Stomach (tissue), 8 donors: ENCODE measurements at regions not wholly inside any gene's neighbourhood (a gene's known extent, or its start where the extent isn't known, plus 50 kb on each side); places are given as distances from the start of the nearest gene placed in this dataset.

Source experiments
- DNase-seq, 2 donors: peaks; one replicate each; pipeline versions ENCODE4 v3.0.0 to v3.0.0-alpha.2; 2013 to 2019
- H3K27ac ChIP-seq, 5 donors: fragments of 200-600 bp in 4 of 5; sonication (generic) in 4 of 5; one replicate each; pipeline ENCODE4 v1.5.1; 2013 to 2019; ENCODE audit warnings: mild to moderate bottlenecking in 1 of 5, moderate library complexity in 1 of 5
- H3K27me3 ChIP-seq, 3 donors: fragments of 200-600 bp; sonication (generic); one replicate each; pipeline ENCODE4 v1.5.1; 2017 to 2019; ENCODE audit warnings: mixed run types in 1 of 3
- H3K36me3 ChIP-seq, 4 donors: fragments of 200-600 bp; sonication (generic); 1 replicate in 3 of 4; 2 replicates in 1 of 4; pipeline ENCODE4 v1.5.1; 2016 to 2019
- H3K4me1 ChIP-seq, 4 donors: fragments of 200-600 bp; sonication (generic); one replicate each; pipeline ENCODE4 v1.5.1; 2016 to 2019
- H3K4me3 ChIP-seq, 4 donors: fragments of 200-600 bp; sonication (generic) in 3 of 4; one replicate each; pipeline ENCODE4 v1.5.1; 2016 to 2019; ENCODE audit warnings: mild to moderate bottlenecking in 1 of 4
- H3K9me3 ChIP-seq, 4 donors: fragments of 200-600 bp; sonication (generic); one replicate each; pipeline ENCODE4 v1.5.1; 2016 to 2019
- CTCF ChIP-seq, 7 experiments: fragments of 450-650 bp in 4 of 7; fragments of 200-600 bp in 3 of 7; sonication (generic) in 3 of 7; IDR thresholded peaks; one replicate each; pipeline ENCODE4 v1.5.1; 2016 to 2019; ENCODE audit warnings: antibody characterized with exemption in 7 of 7, control low read depth in 2 of 7, mild to moderate bottlenecking in 1 of 7
- EP300 ChIP-seq: sonication (generic); formaldehyde crosslinking; IDR thresholded peaks from one replicate; pipeline ENCODE4 v1.6.1; 2017; ENCODE audit warnings: antibody characterized with exemption
- POLR2A ChIP-seq, 4 donors: fragments of 450-650 bp; IDR thresholded peaks; one replicate each; pipeline ENCODE4 v1.6.1; 2016; ENCODE audit warnings: antibody characterized with exemption in 4 of 4, control low read depth in 2 of 4, mild to moderate bottlenecking in 1 of 4, moderate library complexity in 1 of 4
- POLR2AphosphoS5 ChIP-seq, 3 donors: sonication (generic); formaldehyde crosslinking; IDR thresholded peaks; one replicate each; pipeline ENCODE4 v1.6.1; 2016; ENCODE audit warnings: antibody characterized with exemption in 3 of 3
- WGBS, 5 donors: extraction: QIAGEN DNeasy Blood & Tissue Kit in 3 of 5; methylation state at CpG; one replicate each; pipeline versions ENCODE4 v1.1.5 to v1.1.7; 2013 to 2018; 5-methylcytosine and 5-hydroxymethylcytosine counted together
- intact Hi-C: fragments of 100-400 bp; cut with DNase I; formaldehyde crosslinking; loops from one replicate; pipeline ENCODE4 v1.15.1; 2023; ENCODE audit warnings: low total_unique reads
- donor health status: healthy with polysubstance abuse.
- donor health status: Bipolar disorder and iron deficiency.
- donor health status: healthy.

- no peak overlapping the region for H3K27ac ChIP-seq
- no peaks in the 10 kb centered on the region for H3K9me3 ChIP-seq
- 75 to 85% (median 78%) methylated on average over 22 to 26 of the region's 26 CpGs for WGBS, 5 donors
- intact Hi-C loops: no loop called here
- H3K4me3 ChIP-seq: no peak overlapping the region
- no peak for TF ChIP-seq POLR2AphosphoS5 (IDR thresholded peaks at IDR 0.05)
- TF ChIP-seq CTCF (IDR thresholded peaks at IDR 0.05): no peak
- no peak for TF ChIP-seq EP300
- no peak for TF ChIP-seq POLR2A (IDR thresholded peaks at IDR 0.05)
- DNase-seq: no peak
- peaks cover 0 to 41% (median 0%) of the 10 kb centered on the region in 3 donors for H3K27me3 ChIP-seq
- no peaks in the 10 kb centered on the region for H3K36me3 ChIP-seq
- H3K4me1 ChIP-seq: no peaks in the 10 kb centered on the region
These were observed 279.0 kb downstream of the TCERG1L start for GRCh38 chr10:131032329-131033165.

GRCh38 chr10:131033166-131034085 lies 278.1 kb downstream of the TCERG1L start:
- WGBS, 5 donors: 63 to 73% (median 71%) methylated on average over 7 to 10 of the region's 10 CpGs
- no peak for TF ChIP-seq POLR2AphosphoS5 (IDR thresholded peaks at IDR 0.05)
- no peak for TF ChIP-seq EP300
- TF ChIP-seq POLR2A (IDR thresholded peaks at IDR 0.05): no peak
- TF ChIP-seq CTCF (IDR thresholded peaks at IDR 0.05): no peak

GRCh38 chr10:131034451-131034850 lies 277.1 kb downstream of the TCERG1L start:
- Histone ChIP-seq H3K4me3 (no peak overlapping the region), H3K27me3 (peaks cover 0 to 40% (median 0%) of the 10 kb centered on the region in 3 donors), H3K36me3 (no peaks in the 10 kb centered on the region), H3K9me3 (no peaks in the 10 kb centered on the region), H3K27ac (no peak overlapping the region), H3K4me1 (no peaks in the 10 kb centered on the region)
- TF ChIP-seq POLR2A (IDR thresholded peaks at IDR 0.05) (no peak), CTCF (IDR thresholded peaks at IDR 0.05) (no peak), POLR2AphosphoS5 (IDR thresholded peaks at IDR 0.05) (no peak), EP300 (no peak)
- no peak for DNase-seq
- 70 to 80% (median 77%) methylated on average over 8 of the region's 8 CpGs for WGBS, 5 donors
- intact Hi-C loops: no loop called here

More at GRCh38 chr10:131033166-131034085, 278.1 kb downstream of the TCERG1L start:
- Histone ChIP-seq H3K4me1 (no peaks in the 10 kb centered on the region), H3K4me3 (no peak overlapping the region), H3K9me3 (no peaks in the 10 kb centered on the region), H3K36me3 (no peaks in the 10 kb centered on the region), H3K27ac (no peak overlapping the region), H3K27me3 (peaks cover 0 to 43% (median 0%) of the 10 kb centered on the region in 3 donors)
- intact Hi-C loops: no loop called here
- DNase-seq: peak in 1 of 2 donors; percentile 19

- Histone ChIP-seq H3K27me3 (peaks cover 0 to 37% (median 0%) of the 10 kb centered on the region in 3 donors), H3K4me3 (no peak overlapping the region), H3K27ac (no peak overlapping the region), H3K9me3 (peaks cover 0 to 2% (median 0%) of the 10 kb centered on the region in 4 donors), H3K36me3 (no peaks in the 10 kb centered on the region), H3K4me1 (no peaks in the 10 kb centered on the region)
- TF ChIP-seq POLR2AphosphoS5 (IDR thresholded peaks at IDR 0.05) (no peak), POLR2A (IDR thresholded peaks at IDR 0.05) (no peak), EP300 (no peak), CTCF (IDR thresholded peaks at IDR 0.05) (no peak)
- DNase-seq: peak in 1 of 2 donors; percentile 3
- 34 to 53% (median 38%) methylated on average over 12 of the region's 12 CpGs for WGBS, 5 donors
- intact Hi-C loops: no loop called here
These were observed 275.7 kb downstream of the TCERG1L start for GRCh38 chr10:131035779-131036178.
